ENCODE measurements at regions not wholly inside any gene's neighbourhood (a gene's known extent, or its start where the extent isn't known, plus 50 kb on each side); places are given as distances from the start of the nearest gene placed in this dataset.
"Not testable (repeated sequence)": the region's sequence is repeated elsewhere in the genome, so short reads cannot be mapped to it uniquely, and the experiment has no call there.

GRCh38 chr6:145544514-145544913, 190.8 kb downstream of the EPM2A start:
- no peak for DNase-seq

- no peak for DNase-seq
Measured at GRCh38 chr6:145546265-145546664, 189.1 kb downstream of the EPM2A start.

- DNase-seq = no peak
Measured at GRCh38 chr6:145547594-145548335, 187.6 kb downstream of the EPM2A start.

- DNase-seq = no peak
Measured at GRCh38 chr6:145548933-145549648, 186.2 kb downstream of the EPM2A start.

- no peak for DNase-seq
Measured at GRCh38 chr6:145551164-145551563, 184.2 kb downstream of the EPM2A start.

GRCh38 chr6:145555084-145555483, 180.2 kb downstream of the EPM2A start:
- no peak for DNase-seq

- no peak for DNase-seq
Measured at GRCh38 chr6:145557474-145557873, 177.8 kb downstream of the EPM2A start.

GRCh38 chr6:145559836-145560235, 175.5 kb downstream of the EPM2A start:
- no peak for DNase-seq

GRCh38 chr6:145561095-145562072, 173.9 kb downstream of the EPM2A start:
- no peak for DNase-seq

- no peak for DNase-seq
Measured at GRCh38 chr6:145562771-145563615, 172.3 kb downstream of the EPM2A start.

GRCh38 chr6:145564553-145564952, 170.8 kb downstream of the EPM2A start:
- DNase-seq = no peak

GRCh38 chr6:145567684-145568252, 167.6 kb downstream of the EPM2A start:
- no peak for DNase-seq

- no peak for DNase-seq
Measured at GRCh38 chr6:145569140-145569539, 166.2 kb downstream of the EPM2A start.

- DNase-seq = not testable (repeated sequence)
Measured at GRCh38 chr6:145570336-145570735, 165.0 kb downstream of the EPM2A start.

GRCh38 chr6:145574269-145574668, 161.1 kb downstream of the EPM2A start:
- DNase-seq = not testable (repeated sequence)

All from activated CD4-positive, alpha-beta T cell treated with anti-CD3 and anti-CD28 coated beads, Interleukin-2, amount 50 U/mL, for 1 hour (primary cell).